A673 (cell line): ENCODE measurements at regions not wholly inside any gene's neighbourhood (a gene's known extent, or its start where the extent isn't known, plus 50 kb on each side); places are given as distances from the start of the nearest gene placed in this dataset.

Experiments
- BruUV-seq: library from RNA; stranded (reverse); fragments of 400-500 nt; replicated peaks from 2 replicates; lab custom pipeline; 2021; lab: Mats Ljungman, UMichigan
- CTCF ChIA-PET: fragments of 300-600 bp; sonication (Branson Sonifier 250); formaldehyde crosslinking; loops from one replicate; lab custom pipeline; 2022; ENCODE audit warnings: antibody characterized with exemption; lab: Charles Lee
- POLR2A ChIA-PET: fragments of 300-600 bp; sonication (Branson Sonifier 250); formaldehyde crosslinking; loops from one replicate; lab custom pipeline; 2022; ENCODE audit warnings: antibody characterized with exemption; ENCODE audit not compliant: low non-redundant PET; lab: Charles Lee
- DNase-seq: peaks from one replicate; pipeline ENCODE4 v3.0.0-alpha.2; 2015; ENCODE audit warnings: low spot score
- H3K27ac ChIP-seq: fragments of 200-600 bp; sonication (generic); 2 replicates; pipeline ENCODE4 v1.5.1; 2016; ENCODE audit warnings: mixed run types, low read depth, mild to moderate bottlenecking, mixed read lengths, antibody characterized with exemption, low read length; ENCODE audit not compliant: poor library complexity, severe bottlenecking
- H3K27me3 ChIP-seq: fragments of 200-600 bp; sonication (generic); replicated peaks from 2 replicates; pipeline ENCODE4 v1.6.1; 2017; ENCODE audit warnings: mixed run types, low read depth, mild to moderate bottlenecking, mixed read lengths, antibody characterized with exemption, low read length; ENCODE audit not compliant: insufficient read depth, poor library complexity
- H3K36me3 ChIP-seq: fragments of 200-600 bp; sonication (generic); 2 replicates; pipeline ENCODE4 v1.6.1; 2016; ENCODE audit warnings: mixed run types, mild to moderate bottlenecking, mixed read lengths, antibody characterized with exemption, low read length; ENCODE audit not compliant: insufficient read depth, poor library complexity, severe bottlenecking
- H3K4me1 ChIP-seq: fragments of 200-600 bp; sonication (generic); 2 replicates; pipeline ENCODE4 v1.6.1; 2017; ENCODE audit warnings: mixed run types, mild to moderate bottlenecking, mixed read lengths, antibody characterized with exemption, low read length; ENCODE audit not compliant: insufficient read depth, poor library complexity, severe bottlenecking
- H3K4me3 ChIP-seq: fragments of 200-600 bp; sonication (generic); 2 replicates; pipeline ENCODE4 v1.5.1; 2016; ENCODE audit warnings: low read depth, mixed run types, mild to moderate bottlenecking, mixed read lengths, low read length; ENCODE audit not compliant: poor library complexity, severe bottlenecking
- H3K9me3 ChIP-seq: fragments of 200-600 bp; sonication (generic); 2 replicates; pipeline ENCODE4 v1.6.1; 2016; ENCODE audit warnings: mixed run types, low read depth, mild to moderate bottlenecking, mixed read lengths, antibody characterized with exemption, low read length; ENCODE audit not compliant: poor library complexity, severe bottlenecking
- CTCF ChIP-seq: fragments of 300-800, 200-600 bp; sonication (generic); conservative IDR thresholded peaks from 2 replicates; pipeline ENCODE4 v1.5.1; 2017; ENCODE audit warnings: low read depth, mild to moderate bottlenecking, antibody characterized with exemption, low read length, moderate library complexity, mixed read lengths
- EZH2 ChIP-seq: fragments of 200-600 bp; sonication (generic); IDR thresholded peaks from 2 replicates; pipeline ENCODE4 v1.6.1; 2017; ENCODE audit warnings: borderline replicate concordance, low read depth, mild to moderate bottlenecking, mixed read lengths, antibody characterized with exemption, low read length; ENCODE audit not compliant: poor library complexity, severe bottlenecking
- intact Hi-C: fragments of 100-400 bp; cut with micrococcal nuclease; formaldehyde crosslinking; loops from one replicate; pipeline ENCODE4 v1.10.0; 2022; ENCODE audit not compliant: unreplicated experiment

- intact Hi-C loops, result no loop called here
- ChIA-PET POLR2A (no interaction called here), CTCF (no interaction called here)
- TF ChIP-seq CTCF, result no peak
- no peak overlapping the region for H3K4me3 ChIP-seq
- no peaks in the 10 kb centered on the region for H3K4me1 ChIP-seq
- BruUV-seq, result no TSS peak
- no peak overlapping the region for H3K27ac ChIP-seq
- no peaks in the 10 kb centered on the region for H3K36me3 ChIP-seq
- no peaks in the 10 kb centered on the region for H3K9me3 ChIP-seq
- DNase-seq, result no peak
- H3K27me3 ChIP-seq, result no peaks in the 10 kb centered on the region
These were observed 665.0 kb downstream of the ELAVL2 start for GRCh38 chr9:23160952-23161469.

- POLR2A ChIA-PET, result no interaction called here
- DNase-seq, result no peak
These were observed 663.3 kb downstream of the ELAVL2 start for GRCh38 chr9:23162789-23163188.

GRCh38 chr9:23171479-23171878, 654.6 kb downstream of the ELAVL2 start:
- intact Hi-C loops, result no loop called here
- H3K27me3 ChIP-seq, result no peaks in the 10 kb centered on the region
- no peaks in the 10 kb centered on the region for H3K36me3 ChIP-seq
- POLR2A ChIA-PET, result no interaction called here
- BruUV-seq, result no TSS peak
- H3K4me1 ChIP-seq, result no peaks in the 10 kb centered on the region
- no peak for TF ChIP-seq EZH2
- no peak for TF ChIP-seq CTCF
- no peak for DNase-seq
- no peaks in the 10 kb centered on the region for H3K9me3 ChIP-seq
- no peak overlapping the region for H3K4me3 ChIP-seq
- no peak overlapping the region for H3K27ac ChIP-seq
- CTCF ChIA-PET, result no interaction called here

More at GRCh38 chr9:23162789-23163188, 663.3 kb downstream of the ELAVL2 start:
- Histone ChIP-seq H3K36me3 (no peaks in the 10 kb centered on the region), H3K27me3 (no peaks in the 10 kb centered on the region), H3K4me1 (no peaks in the 10 kb centered on the region), H3K4me3 (no peak overlapping the region), H3K27ac (no peak overlapping the region), H3K9me3 (no peaks in the 10 kb centered on the region)
- BruUV-seq, result no TSS peak
- TF ChIP-seq CTCF (no peak), EZH2 (no peak)
- intact Hi-C loops, result no loop called here
- CTCF ChIA-PET, result no interaction called here
